ENCODE measurements at regions not wholly inside any gene's neighbourhood (a gene's known extent, or its start where the extent isn't known, plus 50 kb on each side); places are given as distances from the start of the nearest gene placed in this dataset.

DNA sequence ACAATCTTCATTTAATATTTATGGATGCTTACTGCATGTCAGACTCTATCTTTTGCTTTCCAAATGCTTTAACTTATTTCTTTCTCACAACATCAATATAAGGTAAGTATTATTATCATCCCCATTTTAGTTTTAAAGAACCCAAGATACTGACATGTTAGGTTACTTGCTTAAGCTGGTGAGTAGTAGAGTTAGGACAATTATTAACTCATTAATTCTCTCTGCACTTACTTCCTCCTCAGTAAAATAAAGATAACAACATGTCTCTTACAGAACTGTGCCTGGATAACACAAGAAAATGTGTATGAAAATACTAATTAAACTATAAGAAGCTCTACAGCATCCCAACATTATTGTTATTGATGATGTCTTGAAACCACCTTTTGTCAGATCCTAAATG lies 359.1 kb upstream of the CHST9 start:
- Histone ChIP-seq H3K23ac (ENCODE audit: low read depth, low read length) (no peak overlapping the region), H2BK15ac (ENCODE audit: low read depth, low read length) (no peak overlapping the region), H4K91ac (ENCODE audit: insufficient read depth, low read depth, low read length) (no peak overlapping the region), H2BK5ac (ENCODE audit: low read depth, low read length, poor library complexity, severe bottlenecking) (no peak overlapping the region), H3K9me1 (ENCODE audit: insufficient read depth, low read length) (no peaks in the 10 kb centered on the region), H4K20me1 (ENCODE audit: insufficient read depth, low read length) (no peaks in the 10 kb centered on the region), H3K4me2 (ENCODE audit: low read depth, low read length) (no peak overlapping the region), H4K5ac (ENCODE audit: low read depth, low read length) (no peak overlapping the region), H3K14ac (replicated peaks; ENCODE audit: low read depth, low read length) (no peak overlapping the region), H2AK5ac (ENCODE audit: low read depth, low read length) (no peak overlapping the region), H3K56ac (ENCODE audit: extremely low read depth, insufficient read depth, low read length) (no peak overlapping the region), H3K18ac (ENCODE audit: low read depth, low read length) (no peak overlapping the region), H2AK9ac (replicated peaks; ENCODE audit: low read depth, low read length, poor library complexity) (no peak overlapping the region), H3K79me1 (ENCODE audit: low read depth in 1 of 2, low read length in 2 of 2) (no peaks in the 10 kb centered on the region), H3K36me3 (ENCODE audit: control insufficient read depth, insufficient read depth, low read length) (no peaks in the 10 kb centered on the region), H3K9me3 (ENCODE audit: control insufficient read depth, insufficient read depth, low read length) (peaks cover 2% of the 10 kb centered on the region; the same call in 1 of the 2 replicates), H2BK20ac (ENCODE audit: low read depth, low read length) (no peak overlapping the region), H3K4me3 (ENCODE audit: insufficient read depth, low read depth, low read length) (no peak overlapping the region), H3K27me3 (ENCODE audit: control insufficient read depth, insufficient read depth, low read length) (no peaks in the 10 kb centered on the region), H2BK120ac (ENCODE audit: low read depth, low read length) (no peak overlapping the region), H2AFZ (replicated peaks; ENCODE audit: low read length, poor library complexity) (no peak overlapping the region), H3K4ac (ENCODE audit: low read depth, low read length) (no peak overlapping the region), H3K4me1 (ENCODE audit: control insufficient read depth, insufficient read depth, low read length) (no peaks in the 10 kb centered on the region), H3K27ac (ENCODE audit: insufficient read depth, low read length) (no peak overlapping the region), H3K9ac (ENCODE audit: low read depth, low read length) (no peak overlapping the region), H4K8ac (ENCODE audit: low read depth in 2 of 2, low read length in 2 of 2) (no peak overlapping the region)
- TF ChIP-seq, protein P1, sequence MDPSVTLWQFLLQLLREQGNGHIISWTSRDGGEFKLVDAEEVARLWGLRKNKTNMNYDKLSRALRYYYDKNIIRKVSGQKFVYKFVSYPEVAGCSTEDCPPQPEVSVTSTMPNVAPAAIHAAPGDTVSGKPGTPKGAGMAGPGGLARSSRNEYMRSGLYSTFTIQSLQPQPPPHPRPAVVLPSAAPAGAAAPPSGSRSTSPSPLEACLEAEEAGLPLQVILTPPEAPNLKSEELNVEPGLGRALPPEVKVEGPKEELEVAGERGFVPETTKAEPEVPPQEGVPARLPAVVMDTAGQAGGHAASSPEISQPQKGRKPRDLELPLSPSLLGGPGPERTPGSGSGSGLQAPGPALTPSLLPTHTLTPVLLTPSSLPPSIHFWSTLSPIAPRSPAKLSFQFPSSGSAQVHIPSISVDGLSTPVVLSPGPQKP (IDR thresholded peaks at IDR 0.05; ENCODE audit: borderline replicate concordance, low read depth, low read length) = no peak
- TF ChIP-seq CEBPB (IDR thresholded peaks at IDR 0.05; ENCODE audit: low read depth, low read length) (no peak), RAD21 (IDR thresholded peaks at IDR 0.05; ENCODE audit: low read length) (no peak), MAFK (IDR thresholded peaks at IDR 0.05; ENCODE audit: low read depth, low read length) (no peak), SMC3 (IDR thresholded peaks at IDR 0.05; ENCODE audit: low read depth, low read length) (no peak), RCOR1 (IDR thresholded peaks at IDR 0.05; ENCODE audit: insufficient replicate concordance, low read length) (no peak), POLR2A (IDR thresholded peaks at IDR 0.05; ENCODE audit: low read depth, low read length) (no peak), MAZ (IDR thresholded peaks at IDR 0.05; ENCODE audit: borderline replicate concordance, low read depth, low read length) (no peak), RFX5 (IDR thresholded peaks at IDR 0.05; ENCODE audit: low read depth, low read length) (no peak), BHLHE40 (IDR thresholded peaks at IDR 0.05; ENCODE audit: low read depth, low read length) (no peak), FOS (IDR thresholded peaks at IDR 0.05; ENCODE audit: low read depth, low read length) (no peak), CHD1 (IDR thresholded peaks at IDR 0.05; ENCODE audit: low read depth, low read length) (no peak), MXI1 (IDR thresholded peaks at IDR 0.05; ENCODE audit: borderline replicate concordance, low read depth, low read length) (no peak), NFE2L2 (IDR thresholded peaks at IDR 0.05; ENCODE audit: low read depth, low read length) (no peak)
- TF ChIP-seq, protein P2, sequence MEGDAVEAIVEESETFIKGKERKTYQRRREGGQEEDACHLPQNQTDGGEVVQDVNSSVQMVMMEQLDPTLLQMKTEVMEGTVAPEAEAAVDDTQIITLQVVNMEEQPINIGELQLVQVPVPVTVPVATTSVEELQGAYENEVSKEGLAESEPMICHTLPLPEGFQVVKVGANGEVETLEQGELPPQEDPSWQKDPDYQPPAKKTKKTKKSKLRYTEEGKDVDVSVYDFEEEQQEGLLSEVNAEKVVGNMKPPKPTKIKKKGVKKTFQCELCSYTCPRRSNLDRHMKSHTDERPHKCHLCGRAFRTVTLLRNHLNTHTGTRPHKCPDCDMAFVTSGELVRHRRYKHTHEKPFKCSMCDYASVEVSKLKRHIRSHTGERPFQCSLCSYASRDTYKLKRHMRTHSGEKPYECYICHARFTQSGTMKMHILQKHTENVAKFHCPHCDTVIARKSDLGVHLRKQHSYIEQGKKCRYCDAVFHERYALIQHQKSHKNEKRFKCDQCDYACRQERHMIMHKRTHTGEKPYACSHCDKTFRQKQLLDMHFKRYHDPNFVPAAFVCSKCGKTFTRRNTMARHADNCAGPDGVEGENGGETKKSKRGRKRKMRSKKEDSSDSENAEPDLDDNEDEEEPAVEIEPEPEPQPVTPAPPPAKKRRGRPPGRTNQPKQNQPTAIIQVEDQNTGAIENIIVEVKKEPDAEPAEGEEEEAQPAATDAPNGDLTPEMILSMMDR (conservative IDR thresholded peaks at IDR 0.05; ENCODE audit: low read depth, low read length) = no peak
- TF ChIP-seq, protein P3, sequence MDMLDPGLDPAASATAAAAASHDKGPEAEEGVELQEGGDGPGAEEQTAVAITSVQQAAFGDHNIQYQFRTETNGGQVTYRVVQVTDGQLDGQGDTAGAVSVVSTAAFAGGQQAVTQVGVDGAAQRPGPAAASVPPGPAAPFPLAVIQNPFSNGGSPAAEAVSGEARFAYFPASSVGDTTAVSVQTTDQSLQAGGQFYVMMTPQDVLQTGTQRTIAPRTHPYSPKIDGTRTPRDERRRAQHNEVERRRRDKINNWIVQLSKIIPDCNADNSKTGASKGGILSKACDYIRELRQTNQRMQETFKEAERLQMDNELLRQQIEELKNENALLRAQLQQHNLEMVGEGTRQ (IDR thresholded peaks at IDR 0.05; ENCODE audit: low read depth, low read length) = no peak
- no peak for DNase-seq
- no TSS peak for BruUV-seq (replicated peaks)
- dilution Hi-C loops (cut with HindIII; ENCODE audit: low sequenced_read_pairs, unreplicated experiment) = no loop called here
- POLR2A ChIA-PET (ENCODE audit: unreplicated experiment) = no interaction called here
- in situ Hi-C loops (cut with MboI; ENCODE audit: low sequenced_read_pairs) = no loop called here
- CTCF ChIA-PET = no interaction called here
- intact Hi-C loops (cut with micrococcal nuclease) = no loop called here
- ATAC-seq (ENCODE audit: low read depth) = no peak
